ENCODE measurements at regions not wholly inside any gene's neighbourhood (a gene's known extent, or its start where the extent isn't known, plus 50 kb on each side); places are given as distances from the start of the nearest gene placed in this dataset.
"Not testable (repeated sequence)": the region's sequence is repeated elsewhere in the genome, so short reads cannot be mapped to it uniquely, and the experiment has no call there.

GRCh38 chr2:149703281-149703680 lies 115.7 kb upstream of the MMADHC start:
- DNase-seq (ENCODE audit: low spot score), result no peak

GRCh38 chr2:149702571-149702970 lies 115.0 kb upstream of the MMADHC start:
- no peak for DNase-seq (ENCODE audit: low spot score)

DNA sequence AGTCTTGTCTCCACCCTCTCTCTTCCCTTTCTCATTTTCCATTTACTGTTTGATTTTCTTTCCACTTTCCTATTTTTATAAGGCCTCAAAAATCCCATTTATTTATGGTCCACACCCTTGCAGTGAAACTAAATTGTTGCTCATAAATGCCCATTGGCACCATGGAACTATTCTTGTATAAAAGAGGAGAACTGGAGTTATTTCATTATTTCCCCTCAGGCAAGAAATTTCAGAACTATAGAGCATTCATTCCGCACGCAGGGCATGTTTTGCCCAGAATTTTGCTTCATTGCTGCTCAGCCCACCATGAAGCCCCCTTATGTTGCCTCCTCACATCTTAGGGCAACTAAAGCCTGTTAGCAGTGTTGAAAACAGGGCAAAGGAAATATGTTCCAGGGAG lies 113.7 kb upstream of the MMADHC start:
- DNase-seq (ENCODE audit: low spot score), result no peak

DNA sequence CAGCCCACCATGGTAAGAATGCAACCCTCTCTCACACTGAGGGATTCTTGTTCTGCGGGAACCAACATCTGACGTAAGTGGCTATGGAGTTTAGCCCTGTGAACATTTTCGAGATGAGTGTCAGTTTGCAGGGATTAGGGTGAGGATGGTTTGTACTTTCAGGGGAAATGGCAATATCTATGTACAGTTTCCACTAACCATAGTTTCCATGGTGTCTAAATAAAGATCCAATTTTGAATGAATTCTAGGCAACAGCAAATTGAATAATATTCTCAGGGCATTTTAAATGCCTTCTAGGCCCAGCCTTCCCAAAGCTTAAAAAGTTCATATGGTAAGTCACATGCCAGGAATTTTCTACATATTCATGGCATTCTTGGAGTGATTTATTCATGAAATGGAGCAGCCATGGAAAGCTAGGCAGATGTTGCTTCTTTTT lies 105.4 kb upstream of the MMADHC start:
- no peak for DNase-seq (ENCODE audit: low spot score)

- no peak for DNase-seq (ENCODE audit: low spot score)
Measured at GRCh38 chr2:149690825-149691224, 103.2 kb upstream of the MMADHC start.

GRCh38 chr2:149687052-149687427 lies 99.5 kb upstream of the MMADHC start:
- no peak for DNase-seq (ENCODE audit: low spot score)

GRCh38 chr2:149686136-149687051 lies 98.8 kb upstream of the MMADHC start:
- no peak for DNase-seq (ENCODE audit: low spot score)

DNA sequence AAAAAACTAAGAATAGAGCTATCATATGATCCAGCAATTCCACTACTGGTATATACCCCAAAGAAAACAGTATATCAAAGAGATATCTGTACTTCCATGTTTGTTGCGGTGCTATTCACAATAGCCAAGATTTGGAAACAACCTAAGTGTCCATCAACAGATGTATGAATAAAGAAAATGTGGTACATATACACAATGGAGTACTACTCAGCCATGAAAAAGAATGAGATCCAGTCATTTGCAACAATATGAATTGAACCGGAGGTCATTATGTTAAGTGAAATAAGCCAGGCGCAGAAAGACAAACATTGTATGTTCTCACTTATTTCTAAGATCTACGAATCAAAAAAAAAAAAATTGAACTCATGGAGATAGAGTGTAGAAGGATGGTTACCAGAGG lies 97.8 kb upstream of the MMADHC start:
- DNase-seq (ENCODE audit: low spot score), result not testable (repeated sequence)

- no peak for DNase-seq (ENCODE audit: low spot score)
Measured at GRCh38 chr2:149679286-149679685, 91.7 kb upstream of the MMADHC start.

- DNase-seq (ENCODE audit: low spot score), result no peak
Measured at GRCh38 chr2:149677416-149677815, 89.8 kb upstream of the MMADHC start.

DNA sequence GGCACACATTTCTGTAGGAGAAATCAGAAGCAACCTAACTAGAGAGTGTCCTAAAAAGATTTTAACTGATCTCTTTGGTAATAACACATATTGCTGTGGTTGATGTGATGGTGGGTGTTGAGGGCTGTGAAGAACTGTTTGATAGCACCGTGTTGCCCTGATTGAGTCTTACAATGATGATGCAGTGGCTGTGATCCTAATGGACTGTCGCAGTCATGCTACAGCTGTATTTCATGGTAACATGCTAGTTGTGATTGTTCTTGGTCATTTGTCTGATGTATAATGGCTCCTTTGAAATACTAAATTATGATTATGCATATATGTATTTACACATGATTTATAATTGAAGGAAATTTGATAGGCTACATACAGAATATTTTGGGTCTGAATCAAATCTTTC lies 82.5 kb upstream of the MMADHC start:
- DNase-seq (ENCODE audit: low spot score), result no peak

DNA sequence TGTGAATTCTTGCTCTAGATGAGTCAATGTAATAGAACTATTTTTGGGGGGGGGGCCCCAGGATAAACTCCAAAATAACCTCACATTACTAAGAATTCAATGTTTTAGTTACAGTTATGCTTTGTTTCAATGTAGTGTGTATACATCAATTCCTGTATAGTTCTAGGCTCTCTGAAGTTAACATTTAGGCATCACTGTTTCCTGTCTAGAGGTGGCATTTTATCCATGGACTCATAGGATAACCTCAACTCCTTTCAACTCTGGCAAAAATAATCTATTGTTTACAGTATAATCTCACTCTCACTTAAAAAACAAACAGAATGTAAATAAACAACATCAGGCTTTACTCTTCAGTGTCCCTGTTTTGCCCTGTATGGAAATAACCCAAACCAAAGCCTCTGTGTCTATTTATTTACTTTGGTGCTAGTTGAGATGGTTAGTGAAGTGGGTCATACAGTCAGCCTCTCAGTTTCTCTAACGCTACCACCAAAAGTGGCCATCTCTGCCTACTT lies 79.3 kb upstream of the MMADHC start:
- DNase-seq (ENCODE audit: low spot score), result no peak

- no peak for DNase-seq (ENCODE audit: low spot score)
Measured at GRCh38 chr2:149664896-149665295, 77.3 kb upstream of the MMADHC start.

DNA sequence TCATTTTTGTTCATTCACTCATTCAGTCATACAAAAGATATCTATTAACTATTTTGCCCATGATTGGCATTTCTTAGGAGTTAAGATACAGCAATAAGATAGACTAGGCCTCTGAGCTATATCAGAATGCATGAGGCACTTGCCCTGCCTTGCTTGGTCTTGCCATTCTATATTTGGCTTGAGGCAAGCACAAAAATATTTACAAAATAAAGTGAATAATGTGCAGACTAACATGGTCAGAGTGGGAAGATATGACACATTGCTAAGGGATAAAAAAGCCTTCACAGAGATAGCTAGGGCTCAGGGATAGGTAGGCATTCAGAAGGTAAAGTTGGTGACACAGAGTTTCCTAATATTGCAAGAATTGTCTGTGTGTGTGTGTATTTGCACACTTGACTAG lies 75.0 kb upstream of the MMADHC start:
- DNase-seq (ENCODE audit: low spot score), result no peak

DNA sequence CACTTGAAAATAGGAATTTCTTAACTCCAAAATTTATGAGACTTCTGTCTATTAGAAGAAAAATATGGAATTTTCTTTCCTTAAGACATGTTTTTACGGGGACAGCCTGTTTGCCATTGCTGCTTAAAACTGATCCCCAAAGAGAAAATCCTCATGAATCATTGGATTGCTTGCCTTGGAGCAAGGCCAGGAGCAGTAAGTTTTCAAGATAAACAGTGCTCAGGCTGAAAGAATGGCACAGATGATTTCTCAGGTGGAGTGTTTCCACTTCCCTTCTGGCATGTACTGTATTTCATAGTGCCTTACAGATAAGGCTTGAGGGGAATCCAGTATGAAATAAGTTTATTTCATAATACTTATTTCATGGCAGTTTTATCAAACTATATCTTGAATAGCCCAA lies 74.3 kb upstream of the MMADHC start:
- DNase-seq (ENCODE audit: low spot score), result no peak

DNA sequence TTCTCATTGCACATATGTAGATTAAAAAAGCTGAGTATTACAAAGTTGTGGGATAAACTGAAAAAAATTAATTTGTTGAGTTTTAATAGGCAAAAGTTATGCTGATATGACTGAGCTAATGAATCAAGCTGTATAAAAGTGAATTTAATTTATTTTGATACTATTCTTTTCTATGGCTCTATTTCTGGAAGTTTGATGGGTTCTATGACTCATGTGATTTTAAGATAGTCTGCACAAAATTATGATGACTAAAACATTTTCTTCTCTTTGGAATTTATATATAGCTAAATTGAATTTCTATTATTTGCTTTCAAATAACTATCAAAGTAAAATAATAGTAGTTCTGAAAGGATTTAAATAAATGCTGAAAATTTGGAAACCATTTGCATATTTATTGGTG lies 71.0 kb upstream of the MMADHC start:
- no peak for DNase-seq (ENCODE audit: low spot score)

- no peak for DNase-seq (ENCODE audit: low spot score)
Measured at GRCh38 chr2:149657401-149658040, 69.9 kb upstream of the MMADHC start.

GRCh38 chr2:149656996-149657395 lies 69.4 kb upstream of the MMADHC start:
- no peak for DNase-seq (ENCODE audit: low spot score)

GRCh38 chr2:149653831-149654445 lies 66.4 kb upstream of the MMADHC start:
- DNase-seq (ENCODE audit: low spot score), result no peak

- DNase-seq (ENCODE audit: low spot score), result no peak
Measured at GRCh38 chr2:149652926-149653325, 65.4 kb upstream of the MMADHC start.

- DNase-seq (ENCODE audit: low spot score), result no peak
Measured at GRCh38 chr2:149652526-149652925, 65.0 kb upstream of the MMADHC start.

DNA sequence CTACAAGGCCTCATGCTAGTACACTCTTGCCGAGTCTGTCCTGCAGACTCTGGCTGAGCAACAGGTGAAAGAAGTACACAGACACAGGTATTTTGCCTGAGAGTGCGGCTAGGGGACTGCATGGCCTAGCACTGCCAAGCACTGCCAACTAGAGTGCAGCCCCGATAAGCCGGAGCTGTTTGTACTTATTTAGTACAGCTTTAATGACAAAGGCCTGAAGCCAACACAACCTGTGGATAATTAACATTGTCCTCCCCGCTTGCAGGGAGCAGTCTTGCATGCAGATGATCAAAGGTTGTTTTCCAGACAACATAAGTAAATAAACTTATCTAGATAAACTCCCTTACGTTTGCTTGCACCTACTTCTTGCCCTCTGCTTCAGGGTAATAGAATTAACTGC lies 63.7 kb upstream of the MMADHC start:
- no peak for DNase-seq (ENCODE audit: low spot score)

DNA sequence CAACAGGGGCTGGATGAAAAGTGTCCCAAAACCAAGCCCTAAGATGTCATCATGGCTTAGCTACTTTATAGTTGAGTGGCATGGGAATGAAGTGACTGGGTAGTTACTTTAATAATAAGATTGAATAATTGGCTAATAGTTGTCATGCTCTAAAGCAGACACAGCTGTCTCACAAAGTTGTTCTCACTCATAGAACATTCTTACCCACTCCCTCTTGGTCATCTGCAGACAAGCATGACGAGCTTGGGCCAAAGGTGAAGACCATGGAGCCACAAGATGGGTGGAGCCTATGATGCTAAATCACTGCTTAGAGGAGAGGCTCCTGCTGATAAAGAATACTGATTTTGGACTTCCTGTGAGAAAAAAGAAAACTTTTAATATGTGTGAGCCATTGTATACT lies 62.4 kb upstream of the MMADHC start:
- no peak for DNase-seq (ENCODE audit: low spot score)
